HS-5 (cell line): ENCODE measurements at regions not wholly inside any gene's neighbourhood (a gene's known extent, or its start where the extent isn't known, plus 50 kb on each side); places are given as distances from the start of the nearest gene placed in this dataset.

ENCODE experiments used
- DNase-seq: peaks from one replicate; pipeline ENCODE4 v3.0.0-alpha.2; 2012; ENCODE audit warnings: low read depth

GRCh38 chr10:91137822-91138221 is 82.6 kb upstream of the PCGF5 start:
- no peak for DNase-seq

GRCh38 chr10:91140995-91141549 is 79.4 kb upstream of the PCGF5 start:
- DNase-seq: no peak

DNA sequence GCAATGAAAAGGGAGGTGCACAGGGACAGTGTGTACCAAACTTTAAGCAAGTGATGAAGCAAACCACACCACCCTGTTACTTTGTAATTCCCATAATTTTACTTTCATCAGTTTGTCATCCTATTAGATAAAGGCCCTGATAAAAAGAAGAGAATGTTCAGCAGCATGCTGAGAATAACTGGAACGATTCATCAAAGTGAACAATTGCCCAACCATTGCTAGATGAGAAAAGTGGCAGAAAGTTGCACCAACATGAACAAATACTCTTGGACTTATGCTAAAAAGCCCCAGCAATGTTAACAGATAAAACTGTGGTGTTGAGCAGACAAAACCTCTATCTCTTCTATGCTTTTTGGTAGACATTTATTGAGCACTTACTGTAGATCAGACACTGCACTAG is 75.5 kb upstream of the PCGF5 start:
- no peak for DNase-seq

DNA sequence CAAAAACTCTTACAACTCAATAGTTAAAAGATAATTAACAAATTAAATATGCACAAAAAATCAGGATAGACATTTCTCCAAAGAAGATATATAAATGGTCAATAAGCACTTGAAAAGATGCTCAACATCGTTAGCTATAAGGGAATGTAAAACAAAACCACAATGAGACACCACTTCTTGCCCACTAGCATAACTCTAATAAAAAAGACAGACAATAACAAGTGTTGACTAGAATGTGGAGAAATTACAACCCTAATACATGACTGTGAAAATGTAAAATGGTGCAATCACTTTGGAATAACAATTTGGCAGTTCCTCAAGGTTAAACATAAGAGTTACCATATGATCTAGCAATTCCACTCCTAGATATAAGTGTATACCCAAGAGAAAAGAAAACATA is 74.3 kb upstream of the PCGF5 start:
- DNase-seq: no peak

DNA sequence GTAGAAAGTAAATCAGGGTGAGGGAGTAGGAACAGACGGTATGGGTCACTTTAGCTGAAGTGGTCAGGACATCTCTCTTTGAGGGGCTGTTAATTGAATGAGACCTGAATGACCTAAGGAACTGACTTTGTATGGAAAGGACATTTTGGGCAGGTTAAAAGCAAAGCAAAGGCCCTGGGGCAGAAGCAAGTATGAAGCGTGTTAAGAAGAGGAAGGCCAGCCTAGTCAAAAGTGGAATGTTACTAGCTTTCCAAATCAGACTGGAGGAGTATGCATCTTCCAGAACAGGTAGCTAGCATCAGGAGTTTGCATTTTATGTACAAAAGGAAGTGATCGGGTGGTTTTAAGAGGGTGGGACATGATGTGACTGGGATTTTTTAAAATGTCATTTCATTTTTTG is 70.9 kb upstream of the PCGF5 start:
- no peak for DNase-seq

DNA sequence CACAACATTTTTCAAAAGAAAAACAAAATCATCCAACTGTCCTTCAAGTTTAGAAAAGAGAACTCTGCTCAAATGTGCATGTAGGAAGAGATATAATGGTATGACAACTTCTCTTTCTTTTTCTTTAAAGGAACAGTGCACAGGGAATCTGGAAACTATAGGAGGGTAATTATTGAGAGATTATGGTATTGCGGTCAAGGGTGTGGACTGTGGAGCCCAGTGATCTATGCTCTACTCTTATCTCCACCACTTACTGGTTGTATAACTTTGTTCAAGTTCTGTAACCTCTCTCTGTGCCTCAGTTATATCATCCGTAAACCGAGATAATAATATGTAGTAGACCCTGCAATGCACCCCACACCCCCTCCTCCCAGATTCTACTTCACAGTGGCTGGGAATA is 69.8 kb upstream of the PCGF5 start:
- no peak for DNase-seq

DNA sequence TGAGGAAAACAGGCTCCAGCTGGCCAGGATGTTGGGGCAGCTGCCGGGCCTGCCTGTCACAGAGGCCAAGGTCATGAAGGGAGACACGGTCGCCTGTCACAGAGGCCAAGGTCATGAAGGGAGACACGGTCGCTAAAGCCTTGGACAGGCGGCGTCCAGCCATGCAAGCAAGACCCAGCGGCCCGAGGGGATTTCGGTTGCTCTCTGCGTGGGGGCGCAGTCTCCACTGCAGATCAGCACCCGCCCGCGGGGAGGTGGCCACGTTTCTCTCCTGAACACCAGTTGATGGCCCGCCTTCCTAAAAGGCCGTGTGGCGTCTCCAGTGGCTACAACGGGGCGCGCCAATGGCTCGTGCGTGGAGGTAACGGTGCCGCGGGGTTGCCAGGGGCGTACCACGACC is 67.0 kb upstream of the PCGF5 start:
- no peak for DNase-seq

GRCh38 chr10:91154842-91155241 is 65.6 kb upstream of the PCGF5 start:
- no peak for DNase-seq

- no peak for DNase-seq
Observed at GRCh38 chr10:91156196-91156595, 64.3 kb upstream of the PCGF5 start.

DNA sequence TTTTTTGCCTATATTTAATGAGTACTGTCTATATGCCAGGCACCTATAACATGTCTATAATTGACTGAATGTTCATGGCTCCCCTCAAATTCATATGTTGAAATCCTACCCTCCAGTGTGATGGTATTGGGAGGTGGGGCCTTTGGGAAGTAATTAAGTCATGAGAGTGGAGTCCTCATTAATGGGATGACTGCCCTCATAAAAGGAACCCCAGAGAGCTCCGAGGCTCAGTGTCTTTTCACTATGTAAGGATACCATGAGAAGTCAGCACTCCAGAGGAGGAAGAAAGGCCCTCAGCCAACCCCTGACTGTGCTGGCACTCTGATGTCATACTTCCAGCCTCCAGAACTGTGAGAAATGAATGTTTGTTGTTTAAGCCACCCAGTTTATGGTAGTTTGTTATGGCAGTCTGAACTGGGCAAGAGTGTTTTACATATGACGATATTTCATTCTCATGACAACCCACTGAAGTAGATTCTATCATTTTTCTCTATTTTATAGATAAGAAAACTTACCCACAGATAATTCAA is 61.1 kb upstream of the PCGF5 start:
- DNase-seq: no peak

GRCh38 chr10:91162050-91162494 is 58.4 kb upstream of the PCGF5 start:
- DNase-seq: peak; percentile 13

DNA sequence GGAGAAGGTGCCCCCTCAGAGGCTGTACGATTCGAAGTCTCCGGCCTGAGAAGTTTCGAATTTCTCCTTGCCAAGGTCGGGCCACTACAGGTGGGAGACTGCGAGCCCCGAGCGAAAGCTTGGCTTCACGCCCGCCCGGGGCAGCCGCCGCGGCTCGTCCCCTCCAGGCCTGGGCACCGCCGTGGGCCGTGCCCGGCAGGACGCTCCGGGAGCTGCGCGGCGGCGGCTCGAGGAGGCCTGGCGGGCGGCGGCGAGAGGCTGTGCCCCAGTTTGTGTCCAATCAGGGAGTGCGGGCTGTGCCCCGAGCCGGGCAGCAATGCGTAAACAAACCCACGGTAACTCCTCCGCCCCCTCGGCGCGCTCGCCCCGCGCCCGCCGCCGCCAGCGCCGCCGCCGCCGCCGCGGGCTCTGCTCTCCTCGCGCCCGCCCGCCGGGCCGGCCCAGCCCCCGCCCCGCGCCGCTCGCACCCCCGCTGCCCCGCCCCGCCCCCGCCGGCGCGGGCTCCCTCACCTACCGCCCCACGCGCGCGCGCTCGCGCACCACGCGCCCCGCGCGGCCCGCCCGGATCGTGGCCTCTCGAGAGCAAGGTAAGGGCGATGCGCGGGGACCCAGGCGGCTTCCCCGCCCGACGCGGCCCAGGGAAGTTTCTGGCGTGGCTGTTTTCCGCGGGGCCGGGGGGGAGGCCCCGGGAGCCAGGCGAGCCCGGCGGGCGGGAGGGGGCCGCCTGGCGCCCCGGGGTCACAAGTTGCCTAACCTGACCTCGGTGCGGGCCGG is 57.8 kb upstream of the PCGF5 start:
- DNase-seq: no peak

DNA sequence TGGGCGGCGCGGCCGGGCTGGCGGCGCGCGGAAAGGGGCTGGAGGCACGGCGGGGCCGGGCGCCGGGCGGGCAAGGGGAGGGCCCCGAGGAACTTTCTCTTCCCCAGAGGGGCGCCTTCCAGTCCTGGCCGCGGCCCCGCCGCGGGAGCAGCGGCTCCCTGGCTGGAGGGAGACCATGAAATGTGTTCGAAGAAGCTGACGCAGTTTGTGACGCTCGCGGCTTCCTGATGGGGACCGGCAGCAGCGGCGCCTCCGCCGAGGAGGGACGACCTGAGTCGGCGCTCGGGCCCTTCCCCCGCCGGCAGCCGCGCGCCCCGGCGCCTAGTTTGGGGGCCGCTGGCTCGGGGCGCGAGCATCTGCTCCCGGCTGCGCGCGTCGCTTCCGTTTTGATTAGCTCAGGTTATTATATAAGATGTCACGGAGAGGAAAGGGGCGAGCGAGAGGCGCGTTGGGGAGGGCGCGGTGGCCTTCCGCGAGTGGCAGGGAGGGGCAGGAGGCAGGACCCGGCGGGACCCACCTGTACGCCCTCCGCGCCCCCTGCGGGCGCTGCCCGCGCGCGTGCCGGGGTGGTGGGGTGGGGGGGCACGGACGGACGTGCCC is 57.1 kb upstream of the PCGF5 start:
- DNase-seq: peak; percentile 15

- peak; percentile 46 for DNase-seq
Observed at GRCh38 chr10:91163869-91164474, 56.5 kb upstream of the PCGF5 start.

GRCh38 chr10:91164520-91165065 is 55.9 kb upstream of the PCGF5 start:
- no peak for DNase-seq

DNA sequence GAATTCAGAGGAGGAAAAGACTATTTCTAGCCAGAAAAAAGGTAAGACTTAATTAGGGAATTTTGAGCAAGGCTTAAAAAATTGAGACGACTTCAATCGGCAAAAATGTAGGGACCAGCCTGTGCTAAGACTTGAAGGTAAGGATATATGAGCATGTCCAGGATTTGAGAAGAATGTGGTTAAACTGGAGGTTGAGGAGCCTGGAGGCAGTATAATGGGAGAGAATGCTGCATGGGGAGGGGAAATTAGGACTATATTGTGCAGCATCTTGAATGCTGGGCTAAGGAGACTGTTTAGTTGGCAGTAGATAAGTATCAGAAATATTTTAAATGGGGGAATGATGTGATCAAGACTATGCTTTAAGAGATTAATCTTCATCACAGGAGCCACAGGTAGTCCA is 53.1 kb upstream of the PCGF5 start:
- DNase-seq: no peak

DNA sequence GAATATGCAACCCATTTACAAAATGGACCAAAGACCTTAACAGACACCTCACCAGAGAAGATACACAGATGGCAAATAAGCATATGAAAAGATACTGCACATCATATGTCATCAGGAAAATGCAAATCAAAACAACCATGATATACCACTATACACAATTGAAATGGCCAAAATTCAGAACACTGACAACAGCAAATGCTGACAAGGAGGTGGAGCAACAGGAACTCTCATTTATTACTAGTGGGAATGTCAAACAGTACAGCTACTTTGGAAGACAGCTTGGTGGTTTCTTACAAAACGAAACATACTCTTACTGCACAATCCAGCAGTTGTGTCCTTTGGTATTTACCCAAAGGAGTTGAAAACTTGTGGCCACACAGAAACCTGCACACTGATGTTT is 50.0 kb upstream of the PCGF5 start:
- DNase-seq: no peak
